H1 (cell line): ENCODE measurements at regions not wholly inside any gene's neighbourhood (a gene's known extent, or its start where the extent isn't known, plus 50 kb on each side); places are given as distances from the start of the nearest gene placed in this dataset.

ENCODE experiments used
- CREB1 ChIP-seq: IDR thresholded peaks from 2 replicates; pipeline ENCODE4 v1.6.1; 2012; ENCODE audit warnings: inconsistent platforms
- GTF2F1 ChIP-seq: IDR thresholded peaks from 2 replicates; pipeline ENCODE4 v1.6.1; 2012; ENCODE audit warnings: low read depth, low read length, improper control_type of control experiment, borderline replicate concordance
- RXRA ChIP-seq: IDR thresholded peaks from 2 replicates; pipeline ENCODE4 v1.6.1; 2011; ENCODE audit warnings: low read depth, mild to moderate bottlenecking, low read length, moderate library complexity; ENCODE audit not compliant: insufficient read depth
- SAP30 ChIP-seq: fragments of 300-600 bp; sonication (generic); IDR thresholded peaks from 2 replicates; pipeline ENCODE4 v1.7.1; 2012; ENCODE audit warnings: low read length, moderate library complexity, mild to moderate bottlenecking, inconsistent platforms; ENCODE audit not compliant: insufficient read depth, insufficient replicate concordance
- TF ChIP-seq, protein P1 (sequence below): fragments of 300-600 bp; sonication (generic); IDR thresholded peaks from 2 replicates; pipeline ENCODE4 v1.7.1; 2012; ENCODE audit warnings: low read length, moderate library complexity, mild to moderate bottlenecking, inconsistent platforms; ENCODE audit not compliant: insufficient replicate concordance

DNA sequence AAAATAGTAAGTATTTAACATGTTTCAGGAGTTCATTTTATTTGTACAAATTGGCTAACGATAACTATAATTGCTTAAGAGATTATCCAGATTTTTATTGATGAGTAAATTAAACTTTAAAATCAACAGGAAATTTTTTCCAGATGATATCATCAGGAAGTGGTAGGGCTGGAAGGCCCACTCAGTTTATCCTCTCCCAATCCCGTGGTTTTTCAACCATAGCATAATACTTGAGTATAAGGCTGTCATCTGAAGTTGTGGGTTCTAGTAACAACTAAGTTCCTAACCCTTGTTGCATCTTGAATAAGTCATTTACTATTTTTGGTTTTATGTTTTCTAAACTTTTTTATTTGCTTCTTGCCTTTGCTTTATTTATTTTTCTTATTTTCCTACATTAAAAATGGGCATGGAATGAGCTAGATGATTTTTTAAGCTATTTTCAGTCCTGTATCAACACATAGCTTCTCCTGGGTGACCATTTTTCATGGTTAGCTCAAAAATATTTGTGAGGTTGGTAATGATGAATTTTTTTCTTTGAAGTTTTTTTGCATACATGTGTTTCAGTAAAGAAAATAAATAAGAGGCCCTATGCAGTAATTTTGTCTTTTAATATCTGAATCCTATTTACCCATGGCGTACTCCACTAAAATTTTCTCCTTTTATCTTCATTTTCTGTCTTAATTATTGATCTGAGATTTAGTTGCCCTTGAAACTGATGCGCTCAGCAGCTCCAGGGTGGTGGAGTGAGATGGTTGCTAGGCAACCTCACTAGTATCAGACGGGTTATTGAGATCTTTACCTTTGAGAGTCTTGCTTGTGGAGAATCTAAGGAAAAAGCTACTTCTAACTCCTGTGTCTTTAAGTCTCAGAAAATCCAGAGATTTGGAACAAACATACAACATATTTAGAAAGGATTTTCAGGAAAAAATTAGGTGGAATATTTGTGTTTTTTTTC is 452.0 kb upstream of the CCDC179 start (continued):
- TF ChIP-seq CREB1 = no peak
- no peak for TF ChIP-seq GTF2F1
- no peak for TF ChIP-seq SAP30
- TF ChIP-seq, protein P1, sequence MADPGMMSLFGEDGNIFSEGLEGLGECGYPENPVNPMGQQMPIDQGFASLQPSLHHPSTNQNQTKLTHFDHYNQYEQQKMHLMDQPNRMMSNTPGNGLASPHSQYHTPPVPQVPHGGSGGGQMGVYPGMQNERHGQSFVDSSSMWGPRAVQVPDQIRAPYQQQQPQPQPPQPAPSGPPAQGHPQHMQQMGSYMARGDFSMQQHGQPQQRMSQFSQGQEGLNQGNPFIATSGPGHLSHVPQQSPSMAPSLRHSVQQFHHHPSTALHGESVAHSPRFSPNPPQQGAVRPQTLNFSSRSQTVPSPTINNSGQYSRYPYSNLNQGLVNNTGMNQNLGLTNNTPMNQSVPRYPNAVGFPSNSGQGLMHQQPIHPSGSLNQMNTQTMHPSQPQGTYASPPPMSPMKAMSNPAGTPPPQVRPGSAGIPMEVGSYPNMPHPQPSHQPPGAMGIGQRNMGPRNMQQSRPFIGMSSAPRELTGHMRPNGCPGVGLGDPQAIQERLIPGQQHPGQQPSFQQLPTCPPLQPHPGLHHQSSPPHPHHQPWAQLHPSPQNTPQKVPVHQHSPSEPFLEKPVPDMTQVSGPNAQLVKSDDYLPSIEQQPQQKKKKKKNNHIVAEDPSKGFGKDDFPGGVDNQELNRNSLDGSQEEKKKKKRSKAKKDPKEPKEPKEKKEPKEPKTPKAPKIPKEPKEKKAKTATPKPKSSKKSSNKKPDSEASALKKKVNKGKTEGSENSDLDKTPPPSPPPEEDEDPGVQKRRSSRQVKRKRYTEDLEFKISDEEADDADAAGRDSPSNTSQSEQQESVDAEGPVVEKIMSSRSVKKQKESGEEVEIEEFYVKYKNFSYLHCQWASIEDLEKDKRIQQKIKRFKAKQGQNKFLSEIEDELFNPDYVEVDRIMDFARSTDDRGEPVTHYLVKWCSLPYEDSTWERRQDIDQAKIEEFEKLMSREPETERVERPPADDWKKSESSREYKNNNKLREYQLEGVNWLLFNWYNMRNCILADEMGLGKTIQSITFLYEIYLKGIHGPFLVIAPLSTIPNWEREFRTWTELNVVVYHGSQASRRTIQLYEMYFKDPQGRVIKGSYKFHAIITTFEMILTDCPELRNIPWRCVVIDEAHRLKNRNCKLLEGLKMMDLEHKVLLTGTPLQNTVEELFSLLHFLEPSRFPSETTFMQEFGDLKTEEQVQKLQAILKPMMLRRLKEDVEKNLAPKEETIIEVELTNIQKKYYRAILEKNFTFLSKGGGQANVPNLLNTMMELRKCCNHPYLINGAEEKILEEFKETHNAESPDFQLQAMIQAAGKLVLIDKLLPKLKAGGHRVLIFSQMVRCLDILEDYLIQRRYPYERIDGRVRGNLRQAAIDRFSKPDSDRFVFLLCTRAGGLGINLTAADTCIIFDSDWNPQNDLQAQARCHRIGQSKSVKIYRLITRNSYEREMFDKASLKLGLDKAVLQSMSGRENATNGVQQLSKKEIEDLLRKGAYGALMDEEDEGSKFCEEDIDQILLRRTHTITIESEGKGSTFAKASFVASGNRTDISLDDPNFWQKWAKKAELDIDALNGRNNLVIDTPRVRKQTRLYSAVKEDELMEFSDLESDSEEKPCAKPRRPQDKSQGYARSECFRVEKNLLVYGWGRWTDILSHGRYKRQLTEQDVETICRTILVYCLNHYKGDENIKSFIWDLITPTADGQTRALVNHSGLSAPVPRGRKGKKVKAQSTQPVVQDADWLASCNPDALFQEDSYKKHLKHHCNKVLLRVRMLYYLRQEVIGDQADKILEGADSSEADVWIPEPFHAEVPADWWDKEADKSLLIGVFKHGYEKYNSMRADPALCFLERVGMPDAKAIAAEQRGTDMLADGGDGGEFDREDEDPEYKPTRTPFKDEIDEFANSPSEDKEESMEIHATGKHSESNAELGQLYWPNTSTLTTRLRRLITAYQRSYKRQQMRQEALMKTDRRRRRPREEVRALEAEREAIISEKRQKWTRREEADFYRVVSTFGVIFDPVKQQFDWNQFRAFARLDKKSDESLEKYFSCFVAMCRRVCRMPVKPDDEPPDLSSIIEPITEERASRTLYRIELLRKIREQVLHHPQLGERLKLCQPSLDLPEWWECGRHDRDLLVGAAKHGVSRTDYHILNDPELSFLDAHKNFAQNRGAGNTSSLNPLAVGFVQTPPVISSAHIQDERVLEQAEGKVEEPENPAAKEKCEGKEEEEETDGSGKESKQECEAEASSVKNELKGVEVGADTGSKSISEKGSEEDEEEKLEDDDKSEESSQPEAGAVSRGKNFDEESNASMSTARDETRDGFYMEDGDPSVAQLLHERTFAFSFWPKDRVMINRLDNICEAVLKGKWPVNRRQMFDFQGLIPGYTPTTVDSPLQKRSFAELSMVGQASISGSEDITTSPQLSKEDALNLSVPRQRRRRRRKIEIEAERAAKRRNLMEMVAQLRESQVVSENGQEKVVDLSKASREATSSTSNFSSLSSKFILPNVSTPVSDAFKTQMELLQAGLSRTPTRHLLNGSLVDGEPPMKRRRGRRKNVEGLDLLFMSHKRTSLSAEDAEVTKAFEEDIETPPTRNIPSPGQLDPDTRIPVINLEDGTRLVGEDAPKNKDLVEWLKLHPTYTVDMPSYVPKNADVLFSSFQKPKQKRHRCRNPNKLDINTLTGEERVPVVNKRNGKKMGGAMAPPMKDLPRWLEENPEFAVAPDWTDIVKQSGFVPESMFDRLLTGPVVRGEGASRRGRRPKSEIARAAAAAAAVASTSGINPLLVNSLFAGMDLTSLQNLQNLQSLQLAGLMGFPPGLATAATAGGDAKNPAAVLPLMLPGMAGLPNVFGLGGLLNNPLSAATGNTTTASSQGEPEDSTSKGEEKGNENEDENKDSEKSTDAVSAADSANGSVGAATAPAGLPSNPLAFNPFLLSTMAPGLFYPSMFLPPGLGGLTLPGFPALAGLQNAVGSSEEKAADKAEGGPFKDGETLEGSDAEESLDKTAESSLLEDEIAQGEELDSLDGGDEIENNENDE = no peak
- TF ChIP-seq RXRA = no peak
